GM06990 (cell line): ENCODE measurements at regions not wholly inside any gene's neighbourhood (a gene's known extent, or its start where the extent isn't known, plus 50 kb on each side); places are given as distances from the start of the nearest gene placed in this dataset.

Experiments used
- DNase-seq: peaks from one replicate; pipeline ENCODE4 v3.0.0-alpha.2; 2011; ENCODE audit not compliant: insufficient read length; ENCODE audit errors: extremely low read depth
- H3K27me3 ChIP-seq: replicated peaks from 2 replicates; pipeline ENCODE4 v1.6.0; 2011; ENCODE audit warnings: low read length; ENCODE audit not compliant: control insufficient read depth, insufficient read depth
- H3K36me3 ChIP-seq: 2 replicates; pipeline ENCODE4 v1.5.1; 2011; ENCODE audit warnings: low read length; ENCODE audit not compliant: control insufficient read depth, insufficient read depth
- H3K4me3 ChIP-seq: replicated peaks from 2 replicates; pipeline ENCODE4 v1.5.1; 2011; ENCODE audit warnings: low read depth, mild to moderate bottlenecking, control low read depth, low read length
- CTCF ChIP-seq: IDR thresholded peaks from 2 replicates; pipeline ENCODE4 v1.5.1; 2011; ENCODE audit warnings: low read length, control low read depth, mild to moderate bottlenecking, inconsistent platforms; ENCODE audit not compliant: insufficient read depth, poor library complexity, severe bottlenecking

DNA sequence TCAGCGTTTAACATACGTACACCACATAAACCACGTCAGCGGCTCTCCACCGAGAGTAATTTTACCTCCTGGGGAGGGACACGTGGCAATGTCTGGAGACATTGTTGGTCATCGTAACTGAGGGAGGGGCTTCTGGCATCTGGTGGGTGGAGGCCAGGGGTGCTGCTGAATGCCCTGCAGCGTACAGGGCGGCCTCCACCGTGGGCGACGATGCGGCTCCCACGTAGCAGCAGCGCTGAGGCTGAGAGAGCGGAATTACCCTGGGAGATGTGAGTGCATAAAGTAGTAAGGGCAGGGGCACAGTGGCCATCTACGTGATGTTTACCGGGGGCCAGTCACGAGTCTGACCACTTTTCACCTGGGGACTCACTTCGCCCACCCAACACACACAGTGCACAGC, 212.4 kb downstream of the RBFOX3 start:
- peaks cover 4% of the 10 kb centered on the region; the same call in 1 of the 2 replicates for H3K27me3 ChIP-seq
- no peak for TF ChIP-seq CTCF
- H3K4me3 ChIP-seq: no peak overlapping the region
- DNase-seq: no peak
- no peaks in the 10 kb centered on the region for H3K36me3 ChIP-seq

- Histone ChIP-seq H3K4me3 (no peak overlapping the region), H3K27me3 (peaks cover 4% of the 10 kb centered on the region; the same call in 1 of the 2 replicates), H3K36me3 (no peaks in the 10 kb centered on the region)
- TF ChIP-seq CTCF: no peak
- DNase-seq: no peak
These were observed 214.2 kb downstream of the RBFOX3 start for GRCh38 chr17:79396696-79397095.

DNA sequence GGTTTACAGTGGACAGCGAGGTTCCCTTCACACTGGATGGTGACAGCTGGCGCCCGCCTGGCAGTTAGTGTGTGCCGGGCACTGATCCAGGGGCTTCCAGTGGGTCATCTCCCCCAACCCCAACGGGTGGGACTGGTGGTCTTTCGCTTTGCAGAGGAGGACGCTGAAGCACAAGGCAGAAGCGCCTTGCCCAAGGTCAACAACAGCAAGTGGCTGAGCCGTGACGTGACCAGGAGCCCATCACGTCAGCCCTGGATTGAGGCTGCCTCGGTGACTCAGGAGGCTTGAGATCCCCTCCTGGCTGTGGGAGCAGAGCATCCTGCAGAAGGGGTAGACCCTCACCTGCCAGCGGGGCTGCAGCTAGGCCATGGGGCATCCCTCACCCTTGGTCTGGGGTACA, 215.3 kb downstream of the RBFOX3 start:
- peaks cover 3% of the 10 kb centered on the region; the same call in 1 of the 2 replicates for H3K27me3 ChIP-seq

GRCh38 chr17:79395066-79395465, 215.8 kb downstream of the RBFOX3 start:
- H3K4me3 ChIP-seq: no peak overlapping the region
- H3K27me3 ChIP-seq: peaks cover 3% of the 10 kb centered on the region; the same call in 1 of the 2 replicates
- H3K36me3 ChIP-seq: no peaks in the 10 kb centered on the region
- DNase-seq: no peak
- no peak for TF ChIP-seq CTCF

More for the DNA sequence above, 215.3 kb downstream of the RBFOX3 start:
- DNase-seq: no peak
- Histone ChIP-seq H3K4me3 (no peak overlapping the region), H3K36me3 (no peaks in the 10 kb centered on the region)
- TF ChIP-seq CTCF: no peak

DNA sequence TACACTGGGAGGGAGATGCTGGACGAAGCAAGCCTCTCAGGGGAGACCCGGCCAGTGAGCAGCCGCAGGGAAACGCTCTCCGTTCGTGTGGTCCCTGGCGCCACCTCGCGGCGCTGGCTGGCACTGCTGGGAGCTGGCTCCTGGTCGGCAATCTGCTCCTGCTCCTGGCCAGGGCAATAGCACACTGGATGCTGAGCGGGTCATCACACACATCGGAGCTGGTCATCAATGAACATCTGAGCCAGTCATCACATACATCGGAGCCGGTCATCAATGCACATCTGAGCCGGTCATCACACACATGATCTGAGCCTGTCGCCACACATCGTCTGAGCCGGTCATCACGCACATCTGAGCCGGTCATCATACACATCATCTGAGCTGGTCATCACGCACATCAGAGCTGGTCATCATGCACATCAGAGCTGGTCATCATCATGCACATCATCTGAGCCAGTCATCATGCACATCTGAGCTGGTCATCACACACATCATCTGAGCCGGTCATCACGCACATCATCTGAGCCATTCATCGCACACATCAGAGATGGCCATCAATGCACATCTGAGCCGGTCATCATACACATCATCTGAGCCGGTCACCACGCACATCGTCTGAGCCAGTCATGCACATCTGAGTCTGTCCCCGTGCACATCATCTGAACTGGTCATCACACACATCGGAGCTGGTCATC, 217.3 kb downstream of the RBFOX3 start:
- TF ChIP-seq CTCF: peak; percentile 98
- H3K4me3 ChIP-seq: no peak overlapping the region
- no peaks in the 10 kb centered on the region; the same call in 1 of the 2 replicates for H3K27me3 ChIP-seq
- no peaks in the 10 kb centered on the region for H3K36me3 ChIP-seq
- DNase-seq: peak; percentile 76
